ENCODE measurements at regions not wholly inside any gene's neighbourhood (a gene's known extent, or its start where the extent isn't known, plus 50 kb on each side); places are given as distances from the start of the nearest gene placed in this dataset.

DNA sequence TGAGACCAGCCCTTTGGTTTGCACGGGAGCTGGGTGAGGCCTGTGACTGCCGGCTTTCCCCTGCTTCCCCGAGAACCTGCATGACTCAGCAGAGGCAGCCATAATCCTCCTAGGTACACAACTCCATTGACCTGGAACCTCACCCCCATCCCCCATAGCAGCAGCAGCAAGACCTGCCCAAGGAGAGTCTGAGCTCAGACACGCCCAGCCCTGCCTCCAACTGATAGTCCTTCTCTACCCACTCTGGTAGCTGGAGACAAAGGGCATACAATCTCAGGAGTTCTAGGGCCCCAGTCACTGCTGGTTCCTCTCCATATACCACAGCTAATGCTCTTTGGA, 141.0 kb upstream of the ARHGEF26 start:
- TF ChIP-seq, protein P1, sequence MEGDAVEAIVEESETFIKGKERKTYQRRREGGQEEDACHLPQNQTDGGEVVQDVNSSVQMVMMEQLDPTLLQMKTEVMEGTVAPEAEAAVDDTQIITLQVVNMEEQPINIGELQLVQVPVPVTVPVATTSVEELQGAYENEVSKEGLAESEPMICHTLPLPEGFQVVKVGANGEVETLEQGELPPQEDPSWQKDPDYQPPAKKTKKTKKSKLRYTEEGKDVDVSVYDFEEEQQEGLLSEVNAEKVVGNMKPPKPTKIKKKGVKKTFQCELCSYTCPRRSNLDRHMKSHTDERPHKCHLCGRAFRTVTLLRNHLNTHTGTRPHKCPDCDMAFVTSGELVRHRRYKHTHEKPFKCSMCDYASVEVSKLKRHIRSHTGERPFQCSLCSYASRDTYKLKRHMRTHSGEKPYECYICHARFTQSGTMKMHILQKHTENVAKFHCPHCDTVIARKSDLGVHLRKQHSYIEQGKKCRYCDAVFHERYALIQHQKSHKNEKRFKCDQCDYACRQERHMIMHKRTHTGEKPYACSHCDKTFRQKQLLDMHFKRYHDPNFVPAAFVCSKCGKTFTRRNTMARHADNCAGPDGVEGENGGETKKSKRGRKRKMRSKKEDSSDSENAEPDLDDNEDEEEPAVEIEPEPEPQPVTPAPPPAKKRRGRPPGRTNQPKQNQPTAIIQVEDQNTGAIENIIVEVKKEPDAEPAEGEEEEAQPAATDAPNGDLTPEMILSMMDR (IDR thresholded peaks at IDR 0.05 in 8 of 11, conservative IDR thresholded peaks at IDR 0.05 in 3 of 11): no peak
- no peak for TF ChIP-seq POLR2A (IDR thresholded peaks at IDR 0.05)

All from spleen (tissue), 7 donors.